Esophagus squamous epithelium (tissue), 5 donors: ENCODE measurements at regions not wholly inside any gene's neighbourhood (a gene's known extent, or its start where the extent isn't known, plus 50 kb on each side); places are given as distances from the start of the nearest gene placed in this dataset.

ENCODE experiments used
- DNase-seq: peaks from one replicate; lab custom pipeline; 2025; lab: John Stamatoyannopoulos, UW
- H3K27ac ChIP-seq, 4 donors: fragments of 200-600 bp; sonication (generic); one replicate each; pipeline ENCODE4 v1.5.1; 2016 to 2019; ENCODE audit warnings: mild to moderate bottlenecking in 1 of 4
- H3K27me3 ChIP-seq, 4 donors: fragments of 200-600 bp; sonication (generic); 1 replicate in 3 of 4; 2 replicates in 1 of 4; pipeline versions ENCODE4 v1.5.1 to v1.6.0; 2017 to 2021; ENCODE audit warnings: antibody characterized with exemption in 1 of 4
- H3K36me3 ChIP-seq, 3 donors: fragments of 200-600 bp; sonication (generic); one replicate each; pipeline ENCODE4 v1.5.1; 2016 to 2019
- H3K4me1 ChIP-seq, 3 donors: fragments of 200-600 bp; sonication (generic); one replicate each; pipeline ENCODE4 v1.5.1; 2017 to 2019
- H3K4me3 ChIP-seq, 4 donors: fragments of 200-600 bp; sonication (generic); 1 replicate in 3 of 4; 2 replicates in 1 of 4; pipeline ENCODE4 v1.5.1; 2016 to 2019; ENCODE audit warnings: mild to moderate bottlenecking in 2 of 4, moderate library complexity in 1 of 4
- H3K9me3 ChIP-seq, 3 donors: fragments of 200-600 bp; sonication (generic); one replicate each; pipeline ENCODE4 v1.5.1; 2016 to 2019
- CTCF ChIP-seq, 6 experiments: fragments of 450-650 bp in 4 of 6; fragments of 200-600 bp in 2 of 6; sonication (generic) in 2 of 6; IDR thresholded peaks; one replicate each; pipeline ENCODE4 v1.5.1; 2016 to 2019; ENCODE audit warnings: antibody characterized with exemption in 6 of 6, mild to moderate bottlenecking in 4 of 6, moderate library complexity in 4 of 6
- POLR2A ChIP-seq, 4 donors: fragments of 450-650 bp; IDR thresholded peaks; one replicate each; pipeline ENCODE4 v1.6.1; 2017; ENCODE audit warnings: antibody characterized with exemption in 4 of 4, mild to moderate bottlenecking in 4 of 4, moderate library complexity in 3 of 4
- WGBS, 2 donors: methylation state at CpG; one replicate each; pipeline ENCODE4 v1.1.5; 2018; 5-methylcytosine and 5-hydroxymethylcytosine counted together
- intact Hi-C: fragments of 100-400 bp; cut with DNase I; formaldehyde crosslinking; loops from one replicate; pipeline ENCODE4 v1.15.0; 2022
- donor health status: DM: yes; HTN: yes; CAD: no.

GRCh38 chr5:142459209-142459608, 134.4 kb upstream of the SPRY4 start:
- H3K36me3 ChIP-seq = no peaks in the 10 kb centered on the region
- WGBS, 2 donors = no CpG with 5 or more reads among the region's 1 CpG
- no peak for TF ChIP-seq POLR2A (IDR thresholded peaks at IDR 0.05)
- TF ChIP-seq CTCF (IDR thresholded peaks at IDR 0.05) = no peak
- no peak for DNase-seq
- H3K27ac ChIP-seq = no peak overlapping the region
- intact Hi-C loops = no loop called here
- no peaks in the 10 kb centered on the region for H3K4me1 ChIP-seq
- no peak overlapping the region for H3K4me3 ChIP-seq
- H3K27me3 ChIP-seq = no peaks in the 10 kb centered on the region
- H3K9me3 ChIP-seq = peaks cover 0 to 9% (median 0%) of the 10 kb centered on the region in 3 donors

- H3K36me3 ChIP-seq = no peaks in the 10 kb centered on the region
- H3K4me1 ChIP-seq = no peaks in the 10 kb centered on the region
- TF ChIP-seq POLR2A (IDR thresholded peaks at IDR 0.05) = no peak
- TF ChIP-seq CTCF (IDR thresholded peaks at IDR 0.05) = no peak
- H3K9me3 ChIP-seq = peaks cover 0 to 9% (median 0%) of the 10 kb centered on the region in 3 donors
- no peak overlapping the region for H3K4me3 ChIP-seq
- intact Hi-C loops = no loop called here
- H3K27ac ChIP-seq = no peak overlapping the region
- 25 to 44% methylated on average over 2 of the region's 2 CpGs for WGBS, 2 donors
- DNase-seq = no peak
- H3K27me3 ChIP-seq = no peaks in the 10 kb centered on the region
These were observed 131.0 kb upstream of the SPRY4 start for GRCh38 chr5:142455856-142456255.

- DNase-seq = no peak
- H3K27ac ChIP-seq = no peak overlapping the region
These were observed 129.1 kb upstream of the SPRY4 start for GRCh38 chr5:142453932-142454331.

GRCh38 chr5:142450419-142450818, 125.6 kb upstream of the SPRY4 start:
- intact Hi-C loops = no loop called here
- no peak for TF ChIP-seq POLR2A (IDR thresholded peaks at IDR 0.05)
- TF ChIP-seq CTCF (IDR thresholded peaks at IDR 0.05) = no peak

More at GRCh38 chr5:142453932-142454331, 129.1 kb upstream of the SPRY4 start:
- H3K4me1 ChIP-seq = no peaks in the 10 kb centered on the region
- TF ChIP-seq POLR2A (IDR thresholded peaks at IDR 0.05) (no peak), CTCF (IDR thresholded peaks at IDR 0.05) (no peak)
- no peaks in the 10 kb centered on the region for H3K36me3 ChIP-seq
- intact Hi-C loops = no loop called here
- no peak overlapping the region for H3K4me3 ChIP-seq
- H3K9me3 ChIP-seq = peaks cover 0 to 9% (median 0%) of the 10 kb centered on the region in 3 donors
- 59 to 63% methylated on average over 3 to 7 of the region's 7 CpGs for WGBS, 2 donors
- H3K27me3 ChIP-seq = no peaks in the 10 kb centered on the region

GRCh38 chr5:142447887-142448286, 123.1 kb upstream of the SPRY4 start:
- H3K27me3 ChIP-seq = no peaks in the 10 kb centered on the region
- WGBS, 2 donors = 88% methylated on average over 1 of the region's 1 CpG
- no peaks in the 10 kb centered on the region for H3K36me3 ChIP-seq
- intact Hi-C loops = no loop called here
- no peaks in the 10 kb centered on the region for H3K9me3 ChIP-seq
- H3K4me3 ChIP-seq = no peak overlapping the region
- H3K27ac ChIP-seq = no peak overlapping the region
- no peaks in the 10 kb centered on the region for H3K4me1 ChIP-seq
- DNase-seq = no peak
- no peak for TF ChIP-seq POLR2A (IDR thresholded peaks at IDR 0.05)
- TF ChIP-seq CTCF (IDR thresholded peaks at IDR 0.05) = no peak

More at GRCh38 chr5:142450419-142450818, 125.6 kb upstream of the SPRY4 start:
- H3K27me3 ChIP-seq = no peaks in the 10 kb centered on the region
- H3K4me3 ChIP-seq = no peak overlapping the region
- DNase-seq = no peak
- H3K4me1 ChIP-seq = no peaks in the 10 kb centered on the region
- H3K27ac ChIP-seq = no peak overlapping the region
- H3K36me3 ChIP-seq = no peaks in the 10 kb centered on the region
- no peaks in the 10 kb centered on the region for H3K9me3 ChIP-seq
